ENCODE measurements at regions not wholly inside any gene's neighbourhood (a gene's known extent, or its start where the extent isn't known, plus 50 kb on each side); places are given as distances from the start of the nearest gene placed in this dataset.

- H3K27ac ChIP-seq (ENCODE audit: extremely low read depth, low read depth, low read length), result no peak overlapping the region
- H2AFZ ChIP-seq (ENCODE audit: low read depth, low read length), result no peak overlapping the region
- no peaks in the 10 kb centered on the region for H4K20me1 ChIP-seq (replicated peaks; ENCODE audit: control insufficient read depth, insufficient read depth, low read length)
- no peak for FAIRE-seq
- no peaks in the 10 kb centered on the region for H3K27me3 ChIP-seq (ENCODE audit: control insufficient read depth in 2 of 2, insufficient read depth in 2 of 2, low read length in 2 of 2)
- intact Hi-C loops (cut with micrococcal nuclease), result no loop called here
- no peaks in the 10 kb centered on the region for H3K79me2 ChIP-seq (ENCODE audit: control insufficient read depth, insufficient read depth, low read length)
- POLR2A ChIA-PET, result no interaction called here
- BruUV-seq (replicated peaks), result no TSS peak
- CTCF ChIA-PET (ENCODE audit: low intra/inter-chr PET ratio), result no interaction called here
- no peak for ATAC-seq
- in situ Hi-C loops (cut with MboI), result no loop called here
- TF ChIP-seq SRSF7 (optimal IDR thresholded peaks at IDR 0.05; ENCODE audit: low read depth, low read length) (no peak), CEBPB (tag; IDR thresholded peaks at IDR 0.05) (peak; percentile 68), CEBPG (CRISPR knock-in tag; IDR thresholded peaks at IDR 0.05) (no peak), CEBPG (tag; conservative IDR thresholded peaks at IDR 0.05 in 1 of 2, IDR thresholded peaks at IDR 0.05 in 1 of 2) (peak in 1 of 2 experiments; percentile 72; a peak in 2 of 4 replicates)
- H3K36me3 ChIP-seq (ENCODE audit: control insufficient read depth, insufficient read depth, low read length), result no peaks in the 10 kb centered on the region
- H3K9me3 ChIP-seq (replicated peaks; ENCODE audit: control insufficient read depth, insufficient read depth, low read depth, low read length), result no peaks in the 10 kb centered on the region
- peaks cover 4 to 17% of the 10 kb centered on the region in 2 experiments; a peak in 4 of 5 replicates for H3K4me1 ChIP-seq (replicated peaks in 1 of 2; ENCODE audit: control insufficient read depth in 2 of 2, insufficient read depth in 2 of 2, low read length in 2 of 2)
- no peak overlapping the region for H3K4me3 ChIP-seq
- 16% methylated on average over 3 of the region's 3 CpGs for WGBS (ENCODE audit: insufficient coverage, low coverage, missing lambda C conversion rate)
- H3K9me1 ChIP-seq (ENCODE audit: control insufficient read depth, insufficient read depth, low read length), result no peaks in the 10 kb centered on the region
- no peak overlapping the region for H3K4me2 ChIP-seq (ENCODE audit: insufficient read depth, low read length)
- DNase-seq (ENCODE audit: extremely low read depth in 1 of 4, low spot score in 3 of 4), result no peak
- H3K9ac ChIP-seq (ENCODE audit: insufficient read depth in 1 of 2, low read depth in 2 of 2, low read length in 2 of 2), result no peak overlapping the region
Measured at GRCh38 chr1:58983162-58983561, 199.3 kb upstream of the JUN start.

DNA sequence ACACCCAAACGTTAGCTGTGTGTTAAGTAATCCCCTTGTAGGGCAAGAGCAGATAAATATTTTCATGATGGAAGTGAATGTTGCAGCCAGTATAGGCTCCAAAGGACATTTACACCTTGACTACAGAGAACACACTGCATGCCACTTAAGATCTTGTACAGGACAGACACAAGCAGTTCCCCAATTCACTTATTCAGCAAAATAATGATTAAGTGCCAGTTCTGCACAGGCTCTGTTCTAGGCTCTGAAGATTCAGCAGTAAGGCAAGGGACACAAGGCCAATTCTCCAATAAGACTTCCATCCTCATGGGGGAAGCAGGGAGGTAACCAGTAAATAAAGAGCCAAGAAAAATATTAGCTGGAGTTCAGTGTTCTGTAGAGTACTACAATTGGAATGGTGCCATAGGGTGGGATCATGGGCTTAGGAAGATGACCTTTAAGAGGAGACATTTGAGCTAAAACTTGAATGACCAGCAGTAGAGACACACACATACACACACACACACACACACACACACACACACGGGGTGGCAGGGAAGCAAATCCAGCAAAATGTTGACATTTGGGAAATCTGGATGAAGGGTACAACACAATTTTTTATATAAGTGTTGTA is 199.9 kb upstream of the JUN start:
- no peak for FAIRE-seq
- TF ChIP-seq LARP7 (IDR thresholded peaks at IDR 0.05) (no peak), ZNF444 (CRISPR knock-in tag; IDR thresholded peaks at IDR 0.05) (no peak), ELK3 (CRISPR knock-in tag; IDR thresholded peaks at IDR 0.05) (no peak), FOS (IDR thresholded peaks at IDR 0.05; ENCODE audit: extremely low read depth, insufficient read length) (no peak), ZSCAN29 (IDR thresholded peaks at IDR 0.05) (no peak), RBM34 (IDR thresholded peaks at IDR 0.05; ENCODE audit: borderline replicate concordance, insufficient read depth, low read length) (no peak), TCF7 (IDR thresholded peaks at IDR 0.05; ENCODE audit: borderline replicate concordance) (no peak), MAFF (IDR thresholded peaks at IDR 0.05; ENCODE audit: low read length) (peak; percentile 27; the same call in 1 of the 2 replicates), GATAD2B (IDR thresholded peaks at IDR 0.05; ENCODE audit: borderline replicate concordance) (no peak), MAFG (tag; conservative IDR thresholded peaks at IDR 0.05) (peak; percentile 29; the same call in 1 of the 2 replicates), RFX7 (CRISPR knock-in tag; IDR thresholded peaks at IDR 0.05) (no peak), C11orf30 (IDR thresholded peaks at IDR 0.05; ENCODE audit: low read depth) (peak; percentile 45; the same call in 1 of the 2 replicates)
- TF ChIP-seq, protein P1, sequence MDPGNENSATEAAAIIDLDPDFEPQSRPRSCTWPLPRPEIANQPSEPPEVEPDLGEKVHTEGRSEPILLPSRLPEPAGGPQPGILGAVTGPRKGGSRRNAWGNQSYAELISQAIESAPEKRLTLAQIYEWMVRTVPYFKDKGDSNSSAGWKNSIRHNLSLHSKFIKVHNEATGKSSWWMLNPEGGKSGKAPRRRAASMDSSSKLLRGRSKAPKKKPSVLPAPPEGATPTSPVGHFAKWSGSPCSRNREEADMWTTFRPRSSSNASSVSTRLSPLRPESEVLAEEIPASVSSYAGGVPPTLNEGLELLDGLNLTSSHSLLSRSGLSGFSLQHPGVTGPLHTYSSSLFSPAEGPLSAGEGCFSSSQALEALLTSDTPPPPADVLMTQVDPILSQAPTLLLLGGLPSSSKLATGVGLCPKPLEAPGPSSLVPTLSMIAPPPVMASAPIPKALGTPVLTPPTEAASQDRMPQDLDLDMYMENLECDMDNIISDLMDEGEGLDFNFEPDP (CRISPR knock-in tag; IDR thresholded peaks at IDR 0.05), result no peak

More for the DNA sequence above, 199.9 kb upstream of the JUN start:
- Histone ChIP-seq H3K36me3 (ENCODE audit: control insufficient read depth, insufficient read depth, low read length) (no peaks in the 10 kb centered on the region), H2AFZ (ENCODE audit: low read depth, low read length) (no peak overlapping the region), H3K79me2 (ENCODE audit: control insufficient read depth, insufficient read depth, low read length) (no peaks in the 10 kb centered on the region), H3K4me1 (replicated peaks in 1 of 2; ENCODE audit: control insufficient read depth in 2 of 2, insufficient read depth in 2 of 2, low read length in 2 of 2) (peaks cover 4 to 17% of the 10 kb centered on the region in 2 experiments; a peak in 4 of 5 replicates), H3K27ac (ENCODE audit: extremely low read depth, low read depth, low read length) (no peak overlapping the region), H3K9me1 (ENCODE audit: control insufficient read depth, insufficient read depth, low read length) (no peaks in the 10 kb centered on the region), H3K27me3 (ENCODE audit: control insufficient read depth in 2 of 2, insufficient read depth in 2 of 2, low read length in 2 of 2) (no peaks in the 10 kb centered on the region), H3K9ac (ENCODE audit: insufficient read depth in 1 of 2, low read depth in 2 of 2, low read length in 2 of 2) (no peak overlapping the region), H3K4me2 (ENCODE audit: insufficient read depth, low read length) (no peak overlapping the region), H3K4me3 (no peak overlapping the region), H4K20me1 (replicated peaks; ENCODE audit: control insufficient read depth, insufficient read depth, low read length) (no peaks in the 10 kb centered on the region), H3K9me3 (replicated peaks; ENCODE audit: control insufficient read depth, insufficient read depth, low read depth, low read length) (no peaks in the 10 kb centered on the region)
- in situ Hi-C loops (cut with MboI), result no loop called here
- intact Hi-C loops (cut with micrococcal nuclease), result no loop called here
- POLR2A ChIA-PET, result no interaction called here
- DNase-seq (ENCODE audit: extremely low read depth in 1 of 4, low spot score in 3 of 4), result no peak
- WGBS (ENCODE audit: insufficient coverage, low coverage, missing lambda C conversion rate), result 0% methylated on average over 2 of the region's 2 CpGs
- BruUV-seq (replicated peaks), result no TSS peak
- CTCF ChIA-PET (ENCODE audit: low intra/inter-chr PET ratio), result no interaction called here
- ATAC-seq, result no peak
